ENCODE measurements at regions not wholly inside any gene's neighbourhood (a gene's known extent, or its start where the extent isn't known, plus 50 kb on each side); places are given as distances from the start of the nearest gene placed in this dataset.

DNA sequence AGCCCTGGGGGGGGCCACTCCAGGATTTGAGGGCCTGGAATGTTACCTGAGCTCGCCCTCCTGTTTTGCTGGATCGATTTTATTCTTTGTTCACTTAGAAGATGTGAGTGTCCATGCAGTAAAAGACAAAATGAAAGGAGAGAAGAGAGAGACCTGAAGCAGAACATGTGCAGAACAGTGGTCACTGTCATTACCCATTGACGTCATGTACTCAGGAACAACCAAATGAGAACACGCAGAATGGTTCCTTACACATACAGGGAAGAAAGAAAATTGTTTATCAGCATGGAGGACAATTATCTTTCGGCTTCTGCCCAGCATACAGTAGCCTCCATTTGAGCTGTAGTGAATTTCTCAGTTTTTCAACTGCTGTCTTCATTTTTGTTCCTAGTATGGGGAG, 258.1 kb downstream of the FNDC1 start:
- Histone ChIP-seq H2BK5ac (ENCODE audit: low read depth, low read length, poor library complexity, severe bottlenecking) (no peak overlapping the region), H3K79me1 (replicated peaks; ENCODE audit: low read length, poor library complexity, severe bottlenecking) (no peaks in the 10 kb centered on the region), H3K4ac (ENCODE audit: low read depth in 1 of 2, low read length in 2 of 2) (no peak overlapping the region), H3K9ac (ENCODE audit: low read length) (no peak overlapping the region), H2AK5ac (ENCODE audit: low read length, severe bottlenecking) (no peak overlapping the region), H3K36me3 (ENCODE audit: control insufficient read depth in 1 of 2, insufficient read depth in 2 of 2, low read depth in 1 of 2, low read length in 2 of 2) (no peaks in the 10 kb centered on the region), H4K91ac (ENCODE audit: low read length) (no peak overlapping the region), H3K4me3 (ENCODE audit: insufficient read depth in 1 of 2, low read depth in 1 of 2, low read length in 2 of 2) (no peak overlapping the region), H3K27me3 (ENCODE audit: control insufficient read depth in 1 of 2, insufficient read depth in 1 of 2, low read length in 2 of 2) (no peaks in the 10 kb centered on the region), H3K4me1 (ENCODE audit: control insufficient read depth, insufficient read depth, low read depth, low read length) (no peaks in the 10 kb centered on the region), H2BK12ac (ENCODE audit: low read length in 2 of 2) (no peak overlapping the region), H2AFZ (ENCODE audit: low read depth, low read length) (no peak overlapping the region), H4K8ac (ENCODE audit: low read length) (no peak overlapping the region), H2BK15ac (ENCODE audit: low read depth, poor library complexity, severe bottlenecking) (no peak overlapping the region), H3K4me2 (ENCODE audit: low read length, poor library complexity, severe bottlenecking) (no peak overlapping the region), H3K9me3 (ENCODE audit: control insufficient read depth, low read length) (peaks cover 3% of the 10 kb centered on the region), H3K27ac (ENCODE audit: low read length, poor library complexity, severe bottlenecking) (no peak overlapping the region), H2BK120ac (ENCODE audit: low read depth, low read length) (no peak overlapping the region), H3K14ac (ENCODE audit: low read length in 2 of 2) (no peak overlapping the region), H3K23ac (ENCODE audit: low read length in 2 of 2) (no peak overlapping the region), H3K18ac (ENCODE audit: low read depth in 1 of 2, low read length in 2 of 2) (no peak overlapping the region)
- WGBS: 59% methylated on average over 5 of the region's 5 CpGs
- no peak for DNase-seq

DNA sequence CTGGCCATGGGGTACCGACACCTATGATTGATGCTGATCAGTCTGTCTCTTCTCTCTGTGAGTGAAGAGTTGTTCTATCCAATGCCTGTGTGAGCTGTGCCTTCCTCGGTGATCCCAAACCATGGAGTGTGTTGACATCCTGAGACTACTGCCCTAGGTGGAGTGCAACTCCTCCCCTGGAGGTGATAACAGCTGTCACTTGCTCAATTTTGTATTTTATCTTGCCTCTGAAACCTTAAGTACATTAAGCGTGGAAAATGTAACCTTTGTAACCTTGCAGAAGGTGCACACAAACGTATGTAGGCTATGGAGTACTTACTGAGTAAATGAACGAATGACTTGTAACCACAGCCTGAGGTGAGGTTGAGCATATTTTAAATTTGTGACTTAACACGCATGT, 256.2 kb downstream of the FNDC1 start:
- H3K27ac ChIP-seq (ENCODE audit: low read length, poor library complexity, severe bottlenecking): no peak overlapping the region
- H3K9me3 ChIP-seq (ENCODE audit: control insufficient read depth, low read length): no peaks in the 10 kb centered on the region
- no peak overlapping the region for H2AK5ac ChIP-seq (ENCODE audit: low read length, severe bottlenecking)
- no peak overlapping the region for H3K14ac ChIP-seq (ENCODE audit: low read length in 2 of 2)
- H2BK5ac ChIP-seq (ENCODE audit: low read depth, low read length, poor library complexity, severe bottlenecking): no peak overlapping the region
- no peak overlapping the region for H3K18ac ChIP-seq (ENCODE audit: low read depth in 1 of 2, low read length in 2 of 2)
- 73% methylated on average over 5 of the region's 6 CpGs for WGBS
- no peak overlapping the region for H2BK12ac ChIP-seq (ENCODE audit: low read length in 2 of 2)
- DNase-seq: no peak
- H3K4me3 ChIP-seq (ENCODE audit: insufficient read depth in 1 of 2, low read depth in 1 of 2, low read length in 2 of 2): no peak overlapping the region
- no peaks in the 10 kb centered on the region for H3K27me3 ChIP-seq (ENCODE audit: control insufficient read depth in 1 of 2, insufficient read depth in 1 of 2, low read length in 2 of 2)
- H2AFZ ChIP-seq (ENCODE audit: low read depth, low read length): no peak overlapping the region
- H3K9ac ChIP-seq (ENCODE audit: low read length): no peak overlapping the region
- no peak overlapping the region for H2BK15ac ChIP-seq (ENCODE audit: low read depth, poor library complexity, severe bottlenecking)
- H2BK120ac ChIP-seq (ENCODE audit: low read depth, low read length): no peak overlapping the region
- H3K23ac ChIP-seq (ENCODE audit: low read length in 2 of 2): no peak overlapping the region
- no peak overlapping the region for H3K4me2 ChIP-seq (ENCODE audit: low read length, poor library complexity, severe bottlenecking)
- H3K4me1 ChIP-seq (ENCODE audit: control insufficient read depth, insufficient read depth, low read depth, low read length): no peaks in the 10 kb centered on the region
- no peaks in the 10 kb centered on the region for H3K36me3 ChIP-seq (ENCODE audit: control insufficient read depth in 1 of 2, insufficient read depth in 2 of 2, low read depth in 1 of 2, low read length in 2 of 2)
- H4K8ac ChIP-seq (ENCODE audit: low read length): no peak overlapping the region
- H3K4ac ChIP-seq (ENCODE audit: low read depth in 1 of 2, low read length in 2 of 2): no peak overlapping the region
- H3K79me1 ChIP-seq (replicated peaks; ENCODE audit: low read length, poor library complexity, severe bottlenecking): no peaks in the 10 kb centered on the region
- no peak overlapping the region for H4K91ac ChIP-seq (ENCODE audit: low read length)

DNA sequence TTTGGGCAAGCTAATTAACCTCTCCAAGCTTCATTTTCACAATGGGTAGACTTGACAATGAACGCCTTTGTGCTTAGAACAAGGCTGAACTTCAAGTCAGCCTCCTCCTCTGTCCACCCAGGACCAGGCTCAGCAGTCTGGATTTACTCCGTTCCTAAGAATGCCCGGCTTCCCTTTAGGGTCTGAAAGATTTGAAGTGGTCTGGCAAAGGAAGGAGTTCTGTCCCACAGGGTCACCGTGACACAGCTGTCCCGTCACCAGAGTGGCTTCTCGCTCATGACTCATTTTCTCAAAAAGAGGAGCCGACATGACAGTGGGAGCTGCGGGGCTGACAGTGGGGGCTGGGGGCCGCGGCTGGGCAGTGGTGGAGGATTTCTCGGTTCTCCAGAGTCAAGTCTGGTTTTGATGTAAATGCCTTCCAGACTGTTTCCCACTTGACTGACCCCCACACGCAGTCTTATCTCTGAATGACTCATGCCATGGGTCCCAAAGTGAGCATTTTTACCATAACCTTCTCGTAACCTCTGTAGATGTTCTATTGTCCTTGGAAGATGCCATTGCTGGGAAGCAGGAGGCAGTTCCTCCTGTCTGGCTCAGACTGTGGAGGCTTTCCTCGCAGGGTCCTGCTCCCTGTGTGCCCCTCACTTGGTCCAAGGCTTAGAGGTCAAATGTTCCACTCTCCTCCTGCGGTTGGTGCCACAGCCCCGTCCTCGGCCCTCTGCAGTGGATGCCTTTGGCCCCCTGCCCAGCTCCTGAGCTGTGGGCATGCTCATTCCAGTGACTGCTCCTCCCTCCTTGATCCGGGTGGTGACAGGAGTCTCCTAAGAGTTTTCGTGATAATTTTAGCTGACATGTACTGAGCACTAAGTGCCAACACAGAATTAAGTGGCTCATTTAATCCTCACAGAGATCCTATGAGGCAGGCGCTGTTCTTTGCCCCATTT, 253.1 kb downstream of the FNDC1 start:
- H4K91ac ChIP-seq (ENCODE audit: low read length): no peak overlapping the region
- no peak overlapping the region for H3K4me3 ChIP-seq (ENCODE audit: insufficient read depth in 1 of 2, low read depth in 1 of 2, low read length in 2 of 2)
- H2AK5ac ChIP-seq (ENCODE audit: low read length, severe bottlenecking): no peak overlapping the region
- H4K8ac ChIP-seq (ENCODE audit: low read length): no peak overlapping the region
- no peak overlapping the region for H3K9ac ChIP-seq (ENCODE audit: low read length)
- no peaks in the 10 kb centered on the region for H3K4me1 ChIP-seq (ENCODE audit: control insufficient read depth, insufficient read depth, low read depth, low read length)
- H3K18ac ChIP-seq (ENCODE audit: low read depth in 1 of 2, low read length in 2 of 2): no peak overlapping the region
- H3K27me3 ChIP-seq (ENCODE audit: control insufficient read depth in 1 of 2, insufficient read depth in 1 of 2, low read length in 2 of 2): no peaks in the 10 kb centered on the region
- H3K4ac ChIP-seq (ENCODE audit: low read depth in 1 of 2, low read length in 2 of 2): no peak overlapping the region
- H3K27ac ChIP-seq (ENCODE audit: low read length, poor library complexity, severe bottlenecking): no peak overlapping the region
- no peak overlapping the region for H2BK15ac ChIP-seq (ENCODE audit: low read depth, poor library complexity, severe bottlenecking)
- H3K36me3 ChIP-seq (ENCODE audit: control insufficient read depth in 1 of 2, insufficient read depth in 2 of 2, low read depth in 1 of 2, low read length in 2 of 2): no peaks in the 10 kb centered on the region
- H2AFZ ChIP-seq (ENCODE audit: low read depth, low read length): no peak overlapping the region
- no peak overlapping the region for H2BK5ac ChIP-seq (ENCODE audit: low read depth, low read length, poor library complexity, severe bottlenecking)
- H3K23ac ChIP-seq (ENCODE audit: low read length in 2 of 2): no peak overlapping the region
- no peak overlapping the region for H2BK120ac ChIP-seq (ENCODE audit: low read depth, low read length)
- H3K4me2 ChIP-seq (ENCODE audit: low read length, poor library complexity, severe bottlenecking): no peak overlapping the region
- no peak for DNase-seq
- H2BK12ac ChIP-seq (ENCODE audit: low read length in 2 of 2): no peak overlapping the region
- no peak overlapping the region for H3K14ac ChIP-seq (ENCODE audit: low read length in 2 of 2)
- H3K79me1 ChIP-seq (replicated peaks; ENCODE audit: low read length, poor library complexity, severe bottlenecking): no peaks in the 10 kb centered on the region
- WGBS: 70% methylated on average over 19 of the region's 20 CpGs
- H3K9me3 ChIP-seq (ENCODE audit: control insufficient read depth, low read length): no peaks in the 10 kb centered on the region

DNA sequence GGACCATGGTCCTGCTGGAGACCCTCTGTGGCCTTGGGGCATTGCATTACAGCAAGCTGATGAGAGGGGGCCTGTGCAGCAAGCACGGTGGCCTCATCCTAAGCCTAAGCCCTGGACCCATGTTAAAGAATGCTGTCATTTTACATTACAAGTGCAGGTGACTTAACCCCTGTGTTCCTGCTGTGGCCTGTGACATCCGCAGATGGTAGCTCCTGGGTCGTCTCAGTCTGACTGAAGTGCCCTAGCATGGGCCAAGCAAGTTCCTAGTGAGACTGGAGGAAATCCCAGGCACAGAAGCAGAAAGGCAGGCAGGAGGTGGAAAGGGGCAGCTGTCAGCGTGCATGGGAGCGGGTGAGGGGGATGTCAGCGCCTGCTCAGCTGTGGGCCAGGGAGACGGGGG, 252.4 kb downstream of the FNDC1 start:
- no peak for DNase-seq
- H4K91ac ChIP-seq (ENCODE audit: low read length): no peak overlapping the region

More for the DNA sequence above, 252.4 kb downstream of the FNDC1 start:
- no peaks in the 10 kb centered on the region for H3K9me3 ChIP-seq (ENCODE audit: control insufficient read depth, low read length)
- no peaks in the 10 kb centered on the region for H3K27me3 ChIP-seq (ENCODE audit: control insufficient read depth in 1 of 2, insufficient read depth in 1 of 2, low read length in 2 of 2)
- no peak overlapping the region for H3K14ac ChIP-seq (ENCODE audit: low read length in 2 of 2)
- H2BK120ac ChIP-seq (ENCODE audit: low read depth, low read length): no peak overlapping the region
- H2BK12ac ChIP-seq (ENCODE audit: low read length in 2 of 2): no peak overlapping the region
- no peak overlapping the region for H2BK5ac ChIP-seq (ENCODE audit: low read depth, low read length, poor library complexity, severe bottlenecking)
- H2AFZ ChIP-seq (ENCODE audit: low read depth, low read length): no peak overlapping the region
- no peak overlapping the region for H3K4me3 ChIP-seq (ENCODE audit: insufficient read depth in 1 of 2, low read depth in 1 of 2, low read length in 2 of 2)
- H3K9ac ChIP-seq (ENCODE audit: low read length): no peak overlapping the region
- no peak overlapping the region for H3K23ac ChIP-seq (ENCODE audit: low read length in 2 of 2)
- WGBS: 72% methylated on average over 7 of the region's 7 CpGs
- H3K4me2 ChIP-seq (ENCODE audit: low read length, poor library complexity, severe bottlenecking): no peak overlapping the region
- no peak overlapping the region for H2AK5ac ChIP-seq (ENCODE audit: low read length, severe bottlenecking)
- no peaks in the 10 kb centered on the region for H3K79me1 ChIP-seq (replicated peaks; ENCODE audit: low read length, poor library complexity, severe bottlenecking)
- H3K18ac ChIP-seq (ENCODE audit: low read depth in 1 of 2, low read length in 2 of 2): no peak overlapping the region
- no peaks in the 10 kb centered on the region for H3K36me3 ChIP-seq (ENCODE audit: control insufficient read depth in 1 of 2, insufficient read depth in 2 of 2, low read depth in 1 of 2, low read length in 2 of 2)
- H4K8ac ChIP-seq (ENCODE audit: low read length): no peak overlapping the region
- H3K4ac ChIP-seq (ENCODE audit: low read depth in 1 of 2, low read length in 2 of 2): no peak overlapping the region
- no peak overlapping the region for H2BK15ac ChIP-seq (ENCODE audit: low read depth, poor library complexity, severe bottlenecking)
- H3K27ac ChIP-seq (ENCODE audit: low read length, poor library complexity, severe bottlenecking): no peak overlapping the region
- no peaks in the 10 kb centered on the region for H3K4me1 ChIP-seq (ENCODE audit: control insufficient read depth, insufficient read depth, low read depth, low read length)
